GM21447 (cell line): ENCODE measurements at regions not wholly inside any gene's neighbourhood (a gene's known extent, or its start where the extent isn't known, plus 50 kb on each side); places are given as distances from the start of the nearest gene placed in this dataset.
A peak's percentile ranks its signal among the peaks of the same experiment; 100 is the strongest.

Source experiments
- ATAC-seq: cut with Tn5 transposase; IDR thresholded peaks from one replicate; pipeline ENCODE4 v1.9.1; 2021; ENCODE audit not compliant: unreplicated experiment

DNA sequence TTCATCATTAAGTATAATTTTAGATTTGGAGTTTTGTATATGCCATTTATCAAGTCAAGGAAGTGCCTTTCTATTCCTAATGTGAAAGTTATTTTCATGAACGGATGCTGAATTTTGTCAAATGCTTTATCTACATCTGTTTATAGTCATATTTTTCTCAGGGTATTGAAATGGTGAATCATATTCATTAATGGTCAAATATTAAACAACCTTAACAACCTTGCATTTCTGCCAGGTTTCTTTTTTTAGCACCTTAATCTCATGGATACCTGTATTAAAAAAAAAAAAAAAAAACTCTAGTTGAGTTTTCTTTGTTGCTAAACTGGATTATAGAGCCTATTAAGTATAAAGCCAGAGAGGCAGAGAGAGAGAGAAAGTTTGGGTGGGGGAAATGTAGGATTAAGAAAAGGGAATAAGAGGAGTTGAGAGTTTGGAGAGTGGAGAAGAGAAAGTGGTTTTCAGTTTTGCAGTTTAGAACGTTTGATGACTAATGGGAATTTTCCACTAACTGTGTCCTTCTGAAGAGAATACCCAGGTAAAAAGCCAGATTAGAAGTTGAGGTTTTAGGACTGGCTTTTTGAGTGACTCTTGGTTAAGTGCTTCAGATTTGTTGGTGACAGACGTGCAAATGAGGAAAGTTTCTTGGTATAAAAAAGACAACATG is 305.0 kb downstream of the HLX start:
- no peak for ATAC-seq

DNA sequence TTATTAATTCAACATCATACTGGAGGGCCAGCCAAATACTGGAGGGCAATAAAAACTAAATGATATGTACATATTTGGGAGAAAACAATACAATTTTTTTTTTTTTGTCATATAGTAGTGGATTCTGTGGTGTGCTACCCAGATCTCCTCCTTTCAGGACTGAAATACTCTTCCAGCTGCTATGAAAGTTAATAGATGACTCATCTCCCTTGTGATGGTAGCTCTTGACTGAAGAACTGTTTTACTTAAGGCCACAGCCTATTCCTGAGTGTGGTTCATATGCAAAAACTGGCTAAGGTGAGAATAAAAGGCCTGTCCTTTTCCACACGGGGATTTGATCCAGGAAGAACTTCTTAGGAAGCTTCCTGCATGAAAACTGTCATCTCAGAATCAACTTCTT is 307.9 kb downstream of the HLX start:
- no peak for ATAC-seq

DNA sequence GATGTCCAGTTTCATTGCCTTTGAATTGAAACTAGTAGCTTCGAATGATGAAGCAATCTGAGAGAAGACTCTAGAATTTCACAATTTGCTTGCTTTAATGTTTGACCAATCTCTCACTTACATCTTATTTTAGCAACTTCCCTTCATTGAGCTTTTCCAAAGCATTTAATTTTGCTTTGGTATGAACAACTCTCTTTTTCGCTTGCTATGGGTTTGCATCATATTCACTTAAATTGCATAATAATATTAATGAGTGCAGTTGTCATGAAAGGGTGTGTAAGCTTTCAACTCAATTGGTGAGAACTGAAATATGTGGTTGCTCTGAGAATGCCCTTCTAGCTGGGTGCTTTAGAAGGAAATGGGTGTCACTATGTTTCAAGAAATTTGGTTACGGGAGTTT is 309.2 kb downstream of the HLX start:
- ATAC-seq: no peak

DNA sequence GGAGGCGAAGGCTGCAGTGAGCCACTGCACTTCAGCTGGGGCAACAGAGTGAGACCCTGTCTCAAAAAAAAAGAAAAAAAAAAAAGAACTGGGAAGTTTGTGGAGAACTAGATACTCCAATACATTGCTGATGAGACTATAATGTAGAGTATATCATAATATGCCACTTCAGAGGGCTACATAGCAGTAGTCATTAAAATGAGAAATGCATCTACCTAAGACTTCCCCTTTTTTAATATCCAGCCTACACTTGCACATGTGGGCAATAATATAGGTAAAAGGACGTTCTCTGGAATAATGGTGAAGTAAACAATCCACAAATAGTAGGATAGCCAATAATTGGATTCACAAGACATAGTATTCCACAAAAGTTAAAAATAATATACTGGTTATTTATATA is 311.0 kb downstream of the HLX start:
- ATAC-seq: no peak

DNA sequence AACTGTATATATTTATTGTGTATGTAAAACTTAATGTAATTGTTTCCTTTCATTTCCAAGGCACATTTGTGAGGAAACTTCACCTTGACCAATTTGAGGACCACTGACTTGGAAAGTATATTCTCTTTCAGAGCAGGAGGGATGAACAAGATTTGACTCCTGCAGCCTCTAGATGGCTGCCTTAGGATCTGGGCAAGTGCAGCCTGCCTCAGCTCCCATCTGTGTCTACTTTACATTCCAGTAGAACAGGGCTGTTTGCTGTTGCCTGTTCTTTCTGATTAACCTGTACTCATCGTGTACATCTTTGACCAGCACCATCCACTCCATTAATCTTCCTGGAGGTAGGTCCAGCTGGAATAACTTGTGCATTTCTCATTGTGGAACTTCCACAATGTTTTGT is 312.8 kb downstream of the HLX start:
- ATAC-seq: no peak

DNA sequence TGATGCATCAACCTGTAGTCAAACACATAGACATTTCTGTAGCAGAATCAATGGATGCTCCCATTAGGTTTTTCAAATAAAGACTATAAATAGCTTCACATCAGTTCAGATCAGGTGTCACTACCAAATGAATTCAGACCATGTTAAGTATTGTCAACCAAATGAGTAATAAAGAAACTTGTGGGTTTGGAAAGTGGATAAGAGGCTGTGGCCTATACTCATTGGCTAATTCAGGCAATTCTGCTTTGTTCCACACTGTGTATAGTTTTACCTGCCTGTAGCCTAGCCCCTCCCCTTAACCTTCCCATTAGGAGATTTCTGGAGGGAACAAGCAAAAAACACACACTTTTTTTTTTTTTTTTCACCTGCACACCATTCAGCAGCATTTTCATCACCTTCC is 321.2 kb downstream of the HLX start:
- ATAC-seq: no peak

DNA sequence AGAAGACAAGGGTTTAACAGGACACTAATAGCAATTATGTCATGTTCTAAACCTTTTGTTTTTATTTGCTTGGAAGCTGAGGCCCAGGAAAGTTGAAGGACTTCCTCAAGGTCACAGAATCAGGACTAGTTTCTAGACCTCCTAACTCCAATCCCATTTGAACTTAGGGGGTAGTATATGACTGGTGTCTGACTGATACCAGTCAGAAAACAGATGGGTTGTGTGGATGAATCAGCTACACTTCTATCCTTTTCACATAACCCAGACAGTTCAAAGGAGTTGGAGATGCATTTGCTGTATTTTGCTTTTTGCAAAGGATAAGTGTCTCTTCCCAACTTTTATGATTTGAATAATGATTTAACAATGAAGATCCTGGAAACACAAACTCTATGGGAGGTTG is 322.5 kb downstream of the HLX start:
- no peak for ATAC-seq

DNA sequence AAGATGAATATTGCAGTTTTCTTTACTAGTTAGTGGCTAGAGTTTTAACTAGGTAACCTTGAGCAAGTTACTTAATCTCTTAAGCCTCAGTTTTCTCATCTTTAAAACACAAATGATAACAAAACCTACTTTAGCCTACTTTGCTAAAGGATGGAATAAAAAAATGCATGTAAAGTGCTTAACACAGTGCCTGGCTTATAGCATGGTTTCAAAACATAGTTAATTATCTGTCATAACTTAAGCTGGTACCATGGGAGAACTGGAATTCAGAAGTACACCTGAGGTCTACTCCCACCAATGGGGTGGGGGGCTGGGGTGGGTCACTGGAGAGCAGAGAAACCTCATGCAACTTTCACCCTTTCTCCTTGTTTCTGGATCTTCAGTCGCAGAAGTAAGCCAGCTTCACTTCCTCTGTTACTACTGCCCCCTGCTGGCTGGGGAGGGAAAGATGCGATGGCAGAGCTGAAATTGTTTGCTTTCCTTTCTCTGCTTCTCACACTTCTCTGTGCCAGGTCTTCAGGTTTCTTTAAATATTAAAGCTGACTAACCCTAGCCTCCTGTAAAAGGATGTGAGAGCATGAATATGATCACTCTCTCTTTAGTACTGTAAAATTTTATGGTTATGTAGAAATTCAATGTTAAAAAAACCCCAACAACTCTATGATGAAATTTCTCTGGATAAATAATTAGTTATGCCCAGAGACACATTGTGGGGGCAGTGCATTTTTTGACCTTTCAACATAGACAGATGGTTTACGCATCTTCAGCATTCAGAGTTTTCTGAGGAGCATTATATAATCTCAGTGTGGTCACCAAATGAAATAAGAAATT is 324.2 kb downstream of the HLX start:
- ATAC-seq: peak; percentile 79

DNA sequence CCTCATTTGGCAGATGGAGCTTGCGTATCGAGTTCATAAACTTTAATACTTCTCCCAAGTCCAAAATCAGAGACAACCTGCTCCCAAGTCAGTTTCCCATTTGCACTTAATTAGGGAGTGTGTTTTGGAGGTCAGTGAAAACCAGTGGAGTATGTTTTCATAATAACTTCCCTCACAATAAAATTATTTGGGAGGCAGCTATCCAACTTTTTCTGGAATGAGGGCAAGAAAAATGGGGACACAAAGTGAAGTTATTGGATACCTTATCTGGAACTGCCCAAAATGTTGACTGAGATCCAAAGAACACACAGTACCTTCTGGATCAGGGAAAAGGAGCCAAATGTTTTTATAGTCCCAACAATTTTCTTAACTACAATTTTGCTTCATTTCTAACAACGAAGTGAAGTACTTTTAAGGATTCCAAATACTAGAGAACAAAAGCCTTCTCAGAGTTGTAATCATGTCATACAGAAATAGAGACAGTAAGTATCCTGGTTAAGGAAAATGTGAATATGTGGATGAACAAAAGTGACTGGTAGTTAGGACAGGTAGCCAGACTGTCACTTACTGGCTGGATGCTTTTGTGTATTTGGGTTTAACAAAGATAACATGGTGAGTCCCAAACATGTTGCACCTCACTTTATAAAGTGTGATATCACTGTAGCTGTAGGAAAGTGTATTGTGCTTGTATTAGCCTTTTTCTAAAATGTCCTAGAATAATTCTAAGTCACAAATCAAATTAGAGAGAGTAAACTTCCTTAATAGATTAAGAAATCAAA is 325.0 kb downstream of the HLX start:
- no peak for ATAC-seq

DNA sequence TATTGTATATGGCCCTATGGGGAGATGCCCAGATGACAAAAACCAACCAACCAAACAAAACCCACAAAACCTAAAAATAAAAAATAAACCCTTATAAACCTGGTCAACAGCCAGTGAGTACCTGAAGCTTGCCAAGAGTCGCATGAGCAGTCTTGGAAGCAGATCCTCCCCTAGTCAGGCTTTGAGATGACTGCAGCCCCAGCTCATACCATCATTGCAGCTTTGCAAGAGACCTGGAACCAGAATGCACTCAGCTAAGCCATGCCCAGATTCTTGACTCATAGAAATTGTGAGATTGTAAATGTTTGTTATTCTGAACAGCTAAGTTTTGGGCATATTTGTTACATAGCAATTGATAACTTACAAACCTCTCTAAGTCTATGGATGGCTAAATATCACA is 326.8 kb downstream of the HLX start:
- ATAC-seq: no peak

DNA sequence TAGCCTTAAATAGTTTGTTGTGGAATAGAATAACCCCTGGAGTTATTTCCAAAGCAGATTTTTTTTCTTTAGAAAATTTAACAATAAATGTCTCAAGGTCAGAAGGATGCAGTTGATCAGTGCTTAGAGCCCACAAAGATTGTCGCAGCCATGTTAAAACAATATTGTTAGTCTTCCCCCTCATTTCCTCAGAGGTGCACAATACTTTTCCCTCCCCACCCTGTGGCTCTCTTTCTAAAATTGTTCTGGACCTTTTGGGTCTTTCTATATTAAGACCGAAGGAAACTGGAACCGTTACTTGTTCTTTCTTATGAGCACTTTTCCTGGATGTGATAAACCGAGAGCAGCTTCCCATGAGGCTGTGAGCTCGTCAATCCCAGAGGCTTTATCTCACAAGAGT is 333.7 kb downstream of the HLX start:
- ATAC-seq: no peak

DNA sequence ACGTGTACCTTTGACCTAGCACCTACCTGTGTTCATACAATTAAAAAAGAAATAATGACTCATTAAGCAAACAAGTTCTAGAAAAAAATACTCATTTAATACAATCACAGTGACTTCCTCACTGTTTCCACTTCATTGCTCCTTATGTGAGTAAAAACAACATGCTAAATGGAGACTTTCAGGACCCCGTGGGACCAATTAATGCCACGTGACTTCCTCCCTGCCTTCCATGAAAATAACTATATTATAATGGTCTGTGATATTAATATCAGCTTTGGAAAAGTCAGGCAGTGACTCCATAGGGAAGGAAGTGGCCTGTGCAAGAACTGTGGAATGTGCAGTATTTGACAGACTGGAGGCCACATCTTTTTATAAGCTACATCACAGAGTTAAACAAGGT is 337.8 kb downstream of the HLX start:
- ATAC-seq: no peak

DNA sequence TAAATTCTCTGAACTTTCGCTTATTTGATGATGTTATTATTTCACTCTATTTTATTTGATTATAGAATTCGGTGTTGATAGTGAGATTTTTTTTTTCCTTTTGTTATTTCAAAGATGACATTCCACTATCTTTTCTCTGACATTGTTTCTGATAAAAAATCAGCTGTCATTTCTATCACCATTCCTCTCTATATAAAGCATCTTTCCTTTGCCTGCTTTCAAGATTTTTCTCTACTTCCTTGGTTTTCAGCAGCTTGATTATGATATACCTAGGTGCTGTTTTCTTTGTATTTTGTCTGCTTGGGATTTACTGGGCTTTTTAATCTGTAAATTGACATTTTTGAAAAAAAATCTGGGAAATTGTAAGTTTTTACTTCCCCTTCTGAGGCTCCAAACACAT is 344.0 kb downstream of the HLX start:
- ATAC-seq: no peak

DNA sequence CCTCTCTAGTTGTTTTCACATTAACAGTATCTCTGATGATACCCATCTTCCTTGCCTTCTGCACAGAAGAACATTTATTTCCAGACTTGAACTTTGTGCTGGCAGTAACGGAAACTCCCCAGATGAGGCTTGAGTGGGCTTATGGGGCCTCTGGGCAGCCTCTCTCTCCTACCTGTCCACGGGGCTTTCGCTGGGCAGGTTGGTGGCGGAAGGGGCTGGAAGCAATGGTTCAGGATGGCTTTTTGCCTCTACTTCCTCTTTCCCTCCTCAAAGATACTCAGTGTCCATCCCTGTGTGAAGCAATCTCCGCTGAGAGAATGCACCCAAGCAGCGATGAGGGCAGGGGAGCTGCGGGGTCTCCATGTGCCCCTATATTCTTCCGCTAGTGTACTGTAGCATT is 348.2 kb downstream of the HLX start:
- ATAC-seq: no peak

DNA sequence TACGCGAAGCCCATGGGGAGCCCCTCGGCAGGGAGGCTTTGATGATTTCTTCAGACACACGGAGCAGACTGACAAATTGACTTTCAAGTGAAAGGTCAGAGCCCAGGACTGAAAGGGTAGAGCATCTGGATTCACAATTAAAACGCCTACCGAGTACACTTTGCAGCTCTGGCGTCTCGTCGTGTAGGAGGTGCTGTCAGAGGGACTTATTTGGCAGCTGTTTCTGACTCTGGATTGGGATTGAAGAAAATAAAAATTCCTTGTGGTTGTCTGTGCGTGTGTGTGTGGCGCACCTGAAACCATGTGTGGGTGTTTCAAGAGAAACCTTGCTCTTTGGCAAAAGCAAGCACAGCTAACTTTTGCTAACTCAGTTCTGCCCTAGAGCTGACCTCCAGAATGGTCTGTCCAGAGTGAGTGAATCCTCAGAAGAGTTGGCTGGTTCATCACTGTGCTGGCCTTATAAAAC is 348.7 kb downstream of the HLX start:
- no peak for ATAC-seq

DNA sequence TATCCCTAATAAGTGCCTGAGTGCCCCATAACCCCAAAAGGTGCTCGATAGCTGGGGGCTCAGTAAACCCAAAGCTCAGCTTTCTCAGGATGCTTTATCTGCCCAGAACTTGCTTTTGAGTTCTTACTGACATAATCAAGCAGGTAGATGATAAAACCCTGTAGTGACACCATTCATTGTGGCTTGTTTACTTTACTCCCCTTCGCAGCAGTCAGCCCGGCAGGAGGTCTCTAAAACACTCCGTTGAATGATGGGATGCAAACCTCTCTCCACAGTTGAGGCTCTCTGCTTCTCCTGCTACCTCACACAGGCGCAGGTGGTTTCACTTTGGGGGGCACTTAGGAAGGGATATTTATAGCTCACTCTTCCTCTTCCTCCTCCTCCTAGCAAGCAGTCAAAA is 349.4 kb downstream of the HLX start:
- ATAC-seq: no peak

DNA sequence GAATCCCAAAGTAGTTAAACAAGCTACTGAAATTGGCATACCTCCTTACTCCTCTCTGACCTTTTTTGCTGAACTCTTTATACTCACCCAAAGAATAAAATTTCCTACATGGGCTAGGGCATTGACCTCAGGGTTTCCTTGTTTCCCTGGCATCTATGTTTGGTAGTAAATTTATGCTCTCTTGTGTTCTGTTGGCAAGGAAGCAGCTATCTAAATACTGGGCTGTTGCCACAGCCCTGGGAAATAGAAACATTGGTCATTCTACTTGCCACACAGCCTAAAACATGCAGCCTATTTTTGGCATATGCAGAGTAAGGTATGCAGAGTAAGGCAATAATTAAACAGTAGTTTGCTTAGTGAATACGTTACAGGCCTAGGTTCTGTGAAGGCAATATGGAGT is 351.4 kb downstream of the HLX start:
- no peak for ATAC-seq

DNA sequence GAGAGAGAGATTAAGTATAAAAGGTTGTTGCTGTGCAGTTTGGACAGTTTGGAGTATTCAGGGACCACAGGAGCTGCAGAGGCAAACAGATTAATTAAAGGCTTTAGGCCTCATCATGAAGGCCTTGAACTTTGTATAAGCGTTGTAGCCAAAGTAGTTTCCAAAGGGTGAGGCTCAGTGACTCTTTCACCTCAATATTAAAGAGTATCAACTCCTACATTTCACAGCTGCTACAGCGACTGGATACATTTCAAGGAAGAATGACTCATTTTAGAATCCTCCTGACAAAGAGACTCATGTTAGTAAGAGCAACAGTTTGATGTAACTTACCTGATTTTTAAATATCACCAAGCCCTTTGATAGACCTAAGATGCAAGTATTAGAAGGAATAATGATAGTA is 355.5 kb downstream of the HLX start:
- no peak for ATAC-seq

DNA sequence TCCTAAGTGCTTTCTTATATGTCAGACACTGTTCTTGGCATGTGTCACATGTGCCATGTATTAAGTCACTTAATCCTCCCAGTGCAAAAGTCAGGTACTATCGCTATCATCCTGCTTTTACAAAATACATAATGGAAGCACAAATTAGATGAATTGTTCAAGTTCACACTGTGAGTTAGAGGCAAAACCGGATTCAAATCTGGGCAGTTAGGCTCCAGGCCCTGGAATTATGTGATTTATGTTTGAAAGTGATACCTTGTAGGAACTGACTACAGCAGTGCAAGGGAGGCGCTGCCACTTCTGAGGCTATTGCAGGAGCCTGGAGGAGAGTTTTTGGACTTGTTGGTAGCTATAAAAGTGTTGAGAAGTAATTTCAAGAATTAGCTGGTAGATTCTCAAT is 358.3 kb downstream of the HLX start:
- ATAC-seq: no peak

DNA sequence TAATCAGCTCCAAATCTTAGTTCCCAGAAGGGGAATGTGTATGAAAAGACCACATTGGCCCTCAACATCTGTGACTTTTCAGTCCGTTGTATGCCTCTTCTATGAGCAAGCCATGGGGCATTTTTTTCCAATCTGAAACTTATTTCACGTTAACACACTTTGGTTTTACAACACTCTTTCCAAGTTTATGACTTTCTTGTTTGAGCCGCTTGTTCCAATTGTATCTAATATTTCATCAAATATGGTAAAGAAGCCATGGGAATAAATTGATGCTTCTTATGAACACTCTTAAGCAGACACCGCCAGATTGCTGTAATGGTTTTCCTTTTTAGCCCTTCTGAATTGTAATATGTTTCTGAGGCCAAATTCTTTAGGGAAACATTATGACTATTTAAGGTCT is 359.9 kb downstream of the HLX start:
- no peak for ATAC-seq

DNA sequence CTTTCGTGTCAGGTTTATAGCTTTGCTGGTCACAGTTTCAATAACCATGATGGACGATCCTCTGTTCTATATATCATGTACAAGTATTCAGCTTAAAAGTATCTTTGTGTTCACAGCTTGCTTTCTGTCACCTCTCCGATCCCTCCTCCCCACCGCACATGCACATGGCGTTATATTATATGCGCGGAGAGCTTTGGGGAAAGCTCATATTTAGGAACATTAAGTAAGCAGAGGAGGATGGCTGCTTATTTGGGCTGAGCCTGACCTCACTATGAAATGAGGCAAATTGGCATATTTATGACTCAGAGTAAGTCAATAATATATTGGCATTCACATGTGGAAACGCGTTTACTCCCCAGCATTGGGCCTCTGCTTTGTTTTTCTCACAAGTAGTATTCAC is 360.5 kb downstream of the HLX start:
- ATAC-seq: no peak

DNA sequence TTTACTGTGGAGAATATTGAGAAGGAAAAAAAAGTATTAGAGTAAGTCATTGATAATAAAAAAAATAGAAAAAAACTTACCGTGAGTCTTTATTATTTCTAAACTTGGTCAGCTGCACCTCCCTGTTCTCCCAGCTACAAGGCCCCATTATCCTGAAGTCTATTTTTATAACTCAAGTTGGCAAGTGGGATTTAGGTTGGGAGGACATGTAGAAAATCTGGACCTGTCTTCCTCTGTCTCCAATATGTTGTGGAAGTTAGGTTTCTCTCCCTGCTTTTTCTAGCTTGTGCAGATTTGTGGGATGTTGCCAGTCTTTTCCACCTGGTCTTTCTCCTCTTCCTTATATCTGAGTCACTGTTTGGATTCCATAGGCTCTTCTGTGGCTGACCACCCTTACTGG is 361.4 kb downstream of the HLX start:
- ATAC-seq: no peak
